Stimulated activated naive CD8-positive, alpha-beta T cell treated with anti-CD3 and anti-CD28 coated beads, Interleukin-15, amount 100 ng/mL, for 72 hours (primary cell): ENCODE measurements at regions not wholly inside any gene's neighbourhood (a gene's known extent, or its start where the extent isn't known, plus 50 kb on each side); places are given as distances from the start of the nearest gene placed in this dataset.

Experiments used
- ATAC-seq: fragments of 150-1000 bp; cut with Tn5 transposase; 2 replicates; pipeline ENCODE4 v1.10.0; 2021; ENCODE audit warnings: mild to moderate bottlenecking, moderate library complexity
- DNase-seq, 2 donors: peaks; one replicate each; pipeline ENCODE4 v3.0.0; 2021 to 2022
- H3K27ac Mint-ChIP-seq, 2 donors: one replicate each; pipeline ENCODE4 v1.8.0; 2022; ENCODE audit warnings: mild to moderate bottlenecking in 2 of 2, mixed read lengths in 2 of 2, moderate library complexity in 2 of 2
- H3K27me3 Mint-ChIP-seq: one replicate; pipeline ENCODE4 v1.8.0; 2022; ENCODE audit warnings: mixed read lengths
- H3K4me1 Mint-ChIP-seq: one replicate; pipeline ENCODE4 v1.8.0; 2022; ENCODE audit warnings: mild to moderate bottlenecking, mixed read lengths
- H3K4me3 Mint-ChIP-seq, 2 donors: one replicate each; pipeline ENCODE4 v1.8.0; 2022; ENCODE audit warnings: mild to moderate bottlenecking in 2 of 2, mixed read lengths in 2 of 2, moderate library complexity in 1 of 2
- H3K9me3 Mint-ChIP-seq, 2 donors: one replicate each; pipeline ENCODE4 v1.8.0; 2022; ENCODE audit warnings: mixed read lengths in 2 of 2

DNA sequence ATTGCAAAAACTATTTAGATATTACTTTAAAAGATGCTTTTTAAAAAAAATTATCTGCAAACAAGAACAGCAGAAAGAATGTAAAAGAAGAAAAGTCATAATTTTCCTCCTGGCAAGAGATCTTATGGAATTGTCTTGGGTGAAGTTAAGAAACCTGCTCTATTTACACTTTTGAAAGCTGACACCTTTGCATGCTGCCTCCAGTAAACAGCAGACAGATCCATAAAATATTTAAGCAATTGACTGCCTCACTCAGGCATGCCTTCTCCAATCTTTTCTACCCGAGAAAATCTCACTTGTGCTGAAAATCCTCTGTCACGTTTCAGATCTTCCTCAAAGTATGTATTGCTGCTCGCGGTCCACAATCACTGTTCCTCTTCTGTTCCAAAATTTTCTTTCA lies 107.9 kb upstream of the ZP4 start:
- Mint-ChIP-seq H3K4me1 (no peaks in the 10 kb centered on the region), H3K27me3 (no peaks in the 10 kb centered on the region), H3K4me3 (no peak overlapping the region), H3K9me3 (peaks cover 0 to 17% of the 10 kb centered on the region in 2 donors), H3K27ac (no peak overlapping the region)
- ATAC-seq (no peak), DNase-seq (no peak)

DNA sequence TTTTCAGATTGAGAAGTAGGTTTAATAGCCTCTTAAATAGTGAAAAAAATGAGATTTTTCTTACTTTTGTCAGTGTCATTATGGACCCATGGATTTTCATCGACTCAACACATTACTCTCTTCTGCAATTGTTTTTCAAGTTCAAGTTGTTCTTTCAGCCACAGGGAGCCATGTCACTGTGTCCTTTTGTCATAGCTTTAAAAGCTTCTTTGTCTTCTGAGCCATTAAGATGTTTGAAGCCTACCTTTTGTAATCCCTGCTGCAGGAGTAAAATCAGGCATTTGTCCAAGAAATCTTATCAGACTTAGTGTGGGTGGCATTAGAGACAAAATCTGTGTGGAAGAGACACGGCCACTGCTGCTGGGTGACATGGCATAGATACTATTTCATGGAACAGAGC lies 92.8 kb upstream of the ZP4 start:
- no peaks in the 10 kb centered on the region for H3K27me3 Mint-ChIP-seq
- H3K9me3 Mint-ChIP-seq, result peaks cover 1 to 3% of the 10 kb centered on the region in 2 donors
- H3K27ac Mint-ChIP-seq, result no peak overlapping the region
- no peak overlapping the region for H3K4me3 Mint-ChIP-seq
- no peaks in the 10 kb centered on the region for H3K4me1 Mint-ChIP-seq
- ATAC-seq (no peak), DNase-seq (no peak)

DNA sequence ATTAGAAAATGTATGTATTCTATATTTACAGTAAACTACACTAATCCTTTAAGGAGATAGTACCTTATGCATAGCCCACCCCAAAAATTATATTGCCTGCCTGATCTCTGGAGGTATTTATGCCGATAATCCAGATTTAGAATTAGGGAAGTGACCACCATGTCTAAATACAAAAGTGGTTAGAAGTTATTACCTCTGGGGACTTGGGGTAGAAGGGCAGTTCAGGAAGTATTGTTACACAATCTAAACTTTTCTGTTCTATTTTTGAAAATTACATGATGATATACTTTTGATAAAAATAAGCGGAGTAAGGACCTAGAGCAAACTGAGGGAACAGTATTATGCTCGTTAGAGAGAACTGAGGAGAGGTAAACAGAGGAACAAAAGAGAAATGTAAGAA lies 90.5 kb upstream of the ZP4 start:
- Mint-ChIP-seq H3K9me3 (peaks cover 5 to 8% of the 10 kb centered on the region in 2 donors), H3K4me3 (no peak overlapping the region), H3K4me1 (no peaks in the 10 kb centered on the region), H3K27ac (no peak overlapping the region), H3K27me3 (no peaks in the 10 kb centered on the region)
- ATAC-seq, result no peak
- no peak for DNase-seq

DNA sequence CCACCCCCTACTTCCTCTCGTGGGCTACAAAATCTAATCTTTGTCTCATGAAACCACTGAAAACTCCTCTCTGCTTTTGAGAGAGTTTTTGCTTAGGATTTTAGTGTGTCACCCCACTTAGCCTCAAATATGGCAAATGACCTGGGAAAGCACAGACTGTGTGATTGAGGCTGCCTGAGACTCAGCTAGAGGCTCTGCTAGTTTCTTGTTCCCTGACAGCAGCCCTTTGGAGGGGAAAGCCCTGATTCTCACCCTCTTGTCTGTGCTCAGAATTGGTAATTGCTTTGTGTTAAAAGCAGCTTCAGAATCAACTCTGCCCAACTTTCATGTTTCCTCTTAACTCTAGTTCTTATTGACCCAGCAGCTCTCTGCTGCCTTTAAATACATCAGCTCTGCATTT lies 85.6 kb upstream of the ZP4 start:
- ATAC-seq, result no peak
- Mint-ChIP-seq H3K4me3 (no peak overlapping the region), H3K4me1 (no peaks in the 10 kb centered on the region), H3K9me3 (peaks cover 5 to 8% of the 10 kb centered on the region in 2 donors), H3K27ac (no peak overlapping the region), H3K27me3 (no peaks in the 10 kb centered on the region)
- DNase-seq, result no peak

DNA sequence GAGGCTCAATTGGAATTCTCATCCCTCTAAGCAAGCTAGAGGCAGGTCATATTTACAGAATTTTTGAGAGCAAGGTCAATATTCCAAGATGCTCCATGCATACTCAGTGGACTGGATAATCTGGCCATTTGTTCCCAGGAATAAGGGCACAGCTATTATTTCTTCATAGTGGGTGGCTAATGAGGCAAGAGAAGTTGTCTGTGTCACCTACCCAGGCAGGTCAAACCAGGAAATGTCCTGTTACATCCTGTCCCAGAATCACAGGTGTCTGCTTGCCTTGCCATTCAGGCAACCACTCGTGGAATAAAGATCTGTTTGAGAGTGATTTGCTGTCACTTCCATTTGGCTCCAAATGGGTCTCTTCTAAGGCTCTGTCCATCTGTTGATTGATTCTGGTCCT lies 85.2 kb upstream of the ZP4 start:
- Mint-ChIP-seq H3K27me3 (no peaks in the 10 kb centered on the region), H3K4me1 (no peaks in the 10 kb centered on the region), H3K27ac (no peak overlapping the region), H3K4me3 (no peak overlapping the region), H3K9me3 (peaks cover 5 to 8% of the 10 kb centered on the region in 2 donors)
- DNase-seq (no peak), ATAC-seq (no peak)

DNA sequence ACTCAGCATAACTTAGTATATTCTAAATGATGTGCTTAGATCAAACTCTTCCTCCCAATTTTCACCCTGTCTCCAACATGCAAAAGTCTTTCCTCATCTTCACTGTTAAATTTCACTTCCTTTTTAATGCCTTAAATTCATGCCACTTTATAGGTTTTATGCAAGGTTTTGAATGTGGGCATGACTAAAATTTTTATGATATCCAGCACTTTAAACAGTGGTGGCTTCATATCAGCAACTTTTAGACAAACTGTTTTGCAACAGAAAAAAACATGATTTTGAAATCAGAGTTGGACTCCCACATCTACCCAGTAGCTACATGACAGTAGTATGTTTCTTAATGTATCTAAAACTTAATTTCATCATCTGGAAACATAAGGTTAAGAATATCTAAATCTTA lies 84.7 kb upstream of the ZP4 start:
- DNase-seq, result no peak
- ATAC-seq, result no peak
- Mint-ChIP-seq H3K4me1 (no peaks in the 10 kb centered on the region), H3K27me3 (no peaks in the 10 kb centered on the region), H3K4me3 (no peak overlapping the region), H3K9me3 (peaks cover 5 to 8% of the 10 kb centered on the region in 2 donors), H3K27ac (no peak overlapping the region)

DNA sequence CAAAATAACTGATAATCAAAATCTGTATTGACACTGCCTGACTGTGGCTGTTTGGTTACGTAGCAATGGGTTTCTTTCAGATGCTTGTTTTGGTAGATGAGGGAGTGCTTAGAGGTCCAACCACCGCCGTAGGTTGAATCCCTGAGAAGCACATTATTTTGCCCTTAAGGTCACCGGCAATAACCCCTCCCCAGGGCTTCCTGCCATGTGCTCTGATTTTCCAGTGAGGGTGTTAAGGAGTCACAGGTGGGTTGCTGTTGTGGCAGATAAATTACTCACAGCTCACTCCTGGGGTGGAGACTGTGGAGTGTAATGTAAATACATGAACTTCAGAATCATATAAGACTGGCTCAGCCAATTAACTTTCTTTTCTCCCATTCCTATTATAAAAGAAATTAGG lies 81.5 kb upstream of the ZP4 start:
- no peak overlapping the region for H3K27ac Mint-ChIP-seq
- no peaks in the 10 kb centered on the region for H3K4me1 Mint-ChIP-seq
- ATAC-seq (no peak), DNase-seq (no peak)
- H3K9me3 Mint-ChIP-seq, result no peaks in the 10 kb centered on the region
- no peak overlapping the region for H3K4me3 Mint-ChIP-seq
- H3K27me3 Mint-ChIP-seq, result no peaks in the 10 kb centered on the region

DNA sequence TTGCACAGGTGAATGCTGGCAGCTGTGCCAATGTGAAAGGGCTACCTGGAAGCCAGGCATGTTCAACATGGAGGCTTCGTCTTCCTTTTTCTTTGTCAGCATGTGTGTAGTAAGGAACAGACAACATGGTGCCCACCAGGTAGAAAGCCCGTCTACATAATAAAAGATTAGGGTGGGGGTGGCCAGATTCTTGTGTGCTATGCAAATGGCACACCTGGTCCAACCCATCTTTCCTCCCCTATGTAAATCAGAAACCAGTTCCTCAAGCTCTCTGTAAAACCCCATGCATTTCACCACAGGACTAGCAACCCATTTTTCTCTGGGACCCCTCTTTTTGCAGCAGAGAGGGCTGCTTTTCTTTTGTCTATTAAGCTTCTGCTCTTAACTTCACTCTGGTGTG lies 72.3 kb upstream of the ZP4 start:
- no peaks in the 10 kb centered on the region for H3K27me3 Mint-ChIP-seq
- H3K4me1 Mint-ChIP-seq, result no peaks in the 10 kb centered on the region
- no peaks in the 10 kb centered on the region for H3K9me3 Mint-ChIP-seq
- H3K4me3 Mint-ChIP-seq, result no peak overlapping the region
- no peak for DNase-seq
- ATAC-seq, result no peak
- H3K27ac Mint-ChIP-seq, result no peak overlapping the region

DNA sequence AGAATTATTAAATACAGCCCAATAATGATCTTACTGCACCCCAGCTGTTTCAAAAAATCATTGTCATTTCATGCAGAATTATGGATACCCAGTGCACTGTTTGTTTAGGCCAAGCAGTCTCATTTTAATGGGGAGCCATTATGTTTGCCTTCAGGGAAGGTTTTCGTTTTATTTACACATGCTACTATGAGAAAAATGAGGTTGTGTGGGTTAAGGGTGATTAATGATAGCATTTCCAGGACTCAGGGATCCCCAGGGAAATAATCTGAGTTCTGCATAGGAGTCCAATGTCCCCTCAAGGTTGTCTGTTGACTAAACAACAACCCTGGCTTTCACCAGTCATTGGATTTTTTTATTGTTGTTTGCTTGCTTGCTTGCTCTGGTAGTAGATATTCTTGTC lies 71.0 kb upstream of the ZP4 start:
- no peak for ATAC-seq
- DNase-seq, result no peak
- Mint-ChIP-seq H3K9me3 (no peaks in the 10 kb centered on the region), H3K27ac (no peak overlapping the region), H3K27me3 (no peaks in the 10 kb centered on the region), H3K4me3 (no peak overlapping the region), H3K4me1 (no peaks in the 10 kb centered on the region)

DNA sequence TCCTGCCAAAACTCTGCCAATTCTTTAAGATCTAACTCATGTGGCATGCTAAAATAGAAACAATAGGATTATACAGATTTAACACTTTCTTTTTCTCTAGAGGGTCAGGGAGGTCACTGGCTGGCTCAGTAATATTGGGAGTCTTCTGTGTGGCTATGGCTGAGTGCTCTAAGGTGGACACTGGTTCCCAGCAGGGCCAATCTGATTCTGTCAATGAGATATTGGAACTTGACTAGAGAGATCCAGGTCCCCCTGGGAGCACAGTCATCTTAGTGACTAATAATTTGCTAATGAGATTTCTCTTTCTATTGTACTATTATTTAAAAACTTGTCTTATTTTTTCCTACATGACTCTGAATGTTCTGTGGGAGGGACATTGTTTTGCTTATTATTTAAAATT lies 69.1 kb upstream of the ZP4 start:
- peaks cover 0 to 3% of the 10 kb centered on the region in 2 donors for H3K9me3 Mint-ChIP-seq
- ATAC-seq (no peak), DNase-seq (no peak)
- H3K27me3 Mint-ChIP-seq, result no peaks in the 10 kb centered on the region
- H3K27ac Mint-ChIP-seq, result no peak overlapping the region
- H3K4me1 Mint-ChIP-seq, result no peaks in the 10 kb centered on the region
- H3K4me3 Mint-ChIP-seq, result no peak overlapping the region

DNA sequence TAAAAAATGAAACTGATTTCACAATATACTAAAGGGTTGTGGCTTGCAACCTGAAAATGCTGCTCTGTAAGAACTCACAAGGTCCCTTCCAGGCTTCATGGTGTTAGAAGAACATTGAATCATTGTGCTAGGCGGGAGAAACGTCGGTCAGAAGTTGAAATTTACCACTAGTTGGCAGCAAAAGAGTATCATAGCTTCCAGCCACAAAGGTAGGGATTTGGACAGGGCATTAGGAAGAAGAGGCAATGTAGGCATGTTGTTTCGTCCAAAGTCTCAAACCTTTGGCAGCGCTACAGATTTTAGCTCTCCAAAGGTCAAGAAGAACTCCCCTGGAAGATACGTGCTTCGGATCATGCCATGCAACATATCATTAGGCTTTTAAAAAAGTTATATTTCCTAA lies 62.5 kb upstream of the ZP4 start:
- ATAC-seq, result no peak
- Mint-ChIP-seq H3K27ac (no peak overlapping the region), H3K4me1 (no peaks in the 10 kb centered on the region), H3K27me3 (no peaks in the 10 kb centered on the region), H3K9me3 (peaks cover 0 to 6% of the 10 kb centered on the region in 2 donors), H3K4me3 (no peak overlapping the region)
- DNase-seq, result no peak
